HG02943 (cell line): ENCODE measurements at regions not wholly inside any gene's neighbourhood (a gene's known extent, or its start where the extent isn't known, plus 50 kb on each side); places are given as distances from the start of the nearest gene placed in this dataset.

Experiments
- ATAC-seq: cut with Tn5 transposase; IDR thresholded peaks from one replicate; pipeline ENCODE4 v1.9.1; 2021; ENCODE audit warnings: mild to moderate bottlenecking, low read depth, moderate library complexity; ENCODE audit not compliant: unreplicated experiment

GRCh38 chr2:198456418-198456817, 652.0 kb downstream of the PLCL1 start:
- ATAC-seq: no peak

DNA sequence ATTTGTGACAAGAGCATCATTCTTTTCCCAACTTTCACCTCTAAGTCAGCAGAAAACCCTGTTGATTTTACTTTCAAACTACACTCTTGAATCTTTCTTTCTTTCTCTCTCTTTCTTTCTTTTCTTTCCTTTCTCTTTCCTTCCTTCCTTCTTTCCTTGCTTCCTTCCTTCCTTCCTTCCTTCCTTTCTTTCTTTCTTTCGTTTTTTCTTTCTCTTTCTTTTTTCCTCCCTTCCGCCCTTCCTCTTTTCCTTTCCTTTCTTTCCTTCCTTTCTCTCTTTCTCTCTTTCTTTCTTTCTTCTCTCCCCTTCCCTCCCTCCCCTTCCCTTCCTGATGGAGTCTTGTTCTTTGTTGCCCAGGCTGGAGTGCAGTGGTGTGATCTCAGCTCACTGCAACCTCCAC, 649.5 kb downstream of the PLCL1 start:
- no peak for ATAC-seq

DNA sequence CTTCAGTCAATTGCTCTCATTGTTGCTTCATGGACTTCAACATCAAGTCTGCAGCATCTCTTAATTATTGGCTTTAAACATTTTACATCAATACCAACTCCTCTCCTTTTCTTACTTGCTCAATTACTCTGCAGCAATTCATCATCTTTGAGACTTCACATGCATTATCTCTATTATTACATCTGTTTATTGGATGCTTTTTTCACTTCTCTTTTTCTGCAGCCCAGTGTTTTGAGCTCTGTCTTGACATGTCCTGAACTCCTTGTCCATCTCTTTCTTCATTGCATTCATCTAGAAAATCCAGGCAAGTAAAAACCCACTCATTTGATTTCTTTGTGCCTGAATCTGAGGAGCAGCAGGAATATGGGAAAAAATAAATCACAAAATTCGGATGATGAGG, 647.9 kb downstream of the PLCL1 start:
- ATAC-seq: no peak

- ATAC-seq: no peak
Observed at GRCh38 chr2:198448789-198449188, 644.4 kb downstream of the PLCL1 start.

DNA sequence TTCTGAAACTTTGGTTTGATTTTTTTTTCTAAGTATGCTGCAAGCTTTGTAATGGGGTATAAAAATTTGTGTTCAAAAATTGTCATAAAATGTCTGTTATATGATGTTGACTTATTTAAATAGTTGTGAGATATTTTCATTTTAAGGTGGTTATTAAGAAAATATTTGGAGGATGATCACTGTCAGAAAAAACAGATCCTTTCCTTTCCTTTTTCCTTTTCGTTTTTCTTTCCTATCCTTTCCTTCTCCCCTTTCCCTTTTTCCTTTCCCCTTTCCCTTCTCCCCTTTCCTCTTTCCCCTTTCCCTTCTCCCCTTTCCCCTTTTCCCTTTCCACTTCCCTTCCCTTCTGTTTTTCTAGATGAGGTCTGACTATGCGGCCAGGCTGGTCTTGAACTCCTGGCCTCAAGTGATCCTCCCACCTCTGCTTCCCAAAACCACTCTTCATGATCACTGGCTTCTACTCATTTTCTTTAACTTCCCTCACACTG, 640.5 kb downstream of the PLCL1 start:
- no peak for ATAC-seq

DNA sequence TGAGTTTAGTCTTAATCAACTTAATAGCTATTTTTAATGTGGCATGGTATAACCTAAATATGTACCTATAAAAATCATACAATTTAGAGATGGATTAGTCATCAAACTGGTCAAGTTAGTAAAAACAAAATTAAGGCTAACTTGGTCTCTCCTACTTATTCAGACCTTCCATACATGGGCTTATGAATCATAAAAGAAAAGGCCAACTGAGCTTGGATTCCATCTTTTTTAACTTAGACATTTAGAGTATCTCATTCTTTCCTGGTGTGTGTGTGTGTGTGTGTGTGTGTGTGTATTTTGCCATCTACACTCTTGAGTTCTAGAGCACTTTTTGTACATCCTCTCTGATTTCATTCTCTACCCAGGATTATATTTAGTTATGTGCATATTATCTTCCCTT, 637.5 kb downstream of the PLCL1 start:
- no peak for ATAC-seq

DNA sequence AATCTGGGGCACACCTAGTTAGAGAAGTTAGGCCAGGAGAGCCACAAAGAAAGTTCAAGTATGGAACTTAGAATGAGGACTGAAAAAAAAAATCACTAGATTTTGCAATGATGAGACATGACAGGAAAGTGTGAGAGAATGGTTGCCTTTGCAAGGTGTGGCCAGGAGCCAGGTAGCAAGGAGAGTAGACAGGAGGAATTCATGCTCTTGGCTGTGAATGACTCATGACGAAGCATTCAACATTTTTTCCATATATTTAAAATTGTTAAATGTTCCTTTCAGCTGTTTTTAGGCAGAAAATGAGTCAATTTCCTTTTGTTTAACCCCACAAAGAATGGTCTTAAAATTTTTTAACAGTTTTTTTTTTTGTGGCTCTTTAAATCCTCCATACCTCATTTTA, 636.9 kb downstream of the PLCL1 start:
- ATAC-seq: no peak

GRCh38 chr2:198440833-198441232, 636.4 kb downstream of the PLCL1 start:
- no peak for ATAC-seq

- no peak for ATAC-seq
Observed at GRCh38 chr2:198438331-198438730, 633.9 kb downstream of the PLCL1 start.

GRCh38 chr2:198424112-198424511, 619.7 kb downstream of the PLCL1 start:
- no peak for ATAC-seq

- no peak for ATAC-seq
Observed at GRCh38 chr2:198417836-198418235, 613.4 kb downstream of the PLCL1 start.

DNA sequence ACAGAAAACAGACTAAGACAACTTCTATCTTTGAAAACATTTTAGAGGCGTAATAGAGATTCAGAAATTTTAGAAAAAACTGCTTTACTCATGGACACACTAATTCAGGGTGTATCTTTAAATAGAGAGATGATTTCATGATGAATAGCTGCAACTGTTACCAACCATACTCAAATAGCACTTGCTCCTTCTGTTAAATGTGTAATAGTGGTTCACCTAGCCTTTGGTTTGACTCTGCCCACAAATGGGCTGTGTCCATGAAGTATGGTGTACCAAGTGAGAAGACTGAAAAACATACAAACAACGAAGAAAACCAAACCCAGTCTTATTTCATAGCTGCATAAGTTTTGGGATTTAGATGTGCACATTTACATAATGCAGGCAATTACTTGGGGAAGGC, 610.6 kb downstream of the PLCL1 start:
- ATAC-seq: no peak

- ATAC-seq: no peak
Observed at GRCh38 chr2:198411936-198412335, 607.5 kb downstream of the PLCL1 start.

GRCh38 chr2:198408171-198408570, 603.8 kb downstream of the PLCL1 start:
- no peak for ATAC-seq

- no peak for ATAC-seq
Observed at GRCh38 chr2:198405311-198405710, 600.9 kb downstream of the PLCL1 start.

GRCh38 chr2:198401644-198402043, 597.3 kb downstream of the PLCL1 start:
- no peak for ATAC-seq

- ATAC-seq: no peak
Observed at GRCh38 chr2:198400999-198401398, 596.6 kb downstream of the PLCL1 start.

- no peak for ATAC-seq
Observed at GRCh38 chr2:198394208-198394607, 589.8 kb downstream of the PLCL1 start.

- no peak for ATAC-seq
Observed at GRCh38 chr2:198390670-198391069, 586.3 kb downstream of the PLCL1 start.

- ATAC-seq: no peak
Observed at GRCh38 chr2:198387677-198388076, 583.3 kb downstream of the PLCL1 start.

- no peak for ATAC-seq
Observed at GRCh38 chr2:198385856-198386255, 581.5 kb downstream of the PLCL1 start.

DNA sequence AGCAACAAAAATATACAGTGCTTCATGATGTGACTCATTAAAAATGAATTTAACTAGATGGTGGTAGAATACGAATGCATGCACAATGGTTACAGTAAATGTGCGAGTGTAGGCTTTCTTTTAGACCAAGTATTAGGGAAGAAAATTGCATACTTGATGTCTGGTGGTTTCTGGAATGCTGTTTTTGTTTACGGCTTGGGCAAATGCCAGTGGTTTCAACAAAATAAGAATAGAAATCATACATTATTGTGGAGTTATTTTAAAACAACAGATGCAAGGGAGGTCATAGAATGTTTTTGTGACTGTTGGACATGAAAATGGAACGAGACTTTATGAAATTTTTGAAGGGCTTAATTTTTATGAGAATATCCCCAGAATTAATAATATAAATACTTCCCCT, 580.9 kb downstream of the PLCL1 start:
- no peak for ATAC-seq

DNA sequence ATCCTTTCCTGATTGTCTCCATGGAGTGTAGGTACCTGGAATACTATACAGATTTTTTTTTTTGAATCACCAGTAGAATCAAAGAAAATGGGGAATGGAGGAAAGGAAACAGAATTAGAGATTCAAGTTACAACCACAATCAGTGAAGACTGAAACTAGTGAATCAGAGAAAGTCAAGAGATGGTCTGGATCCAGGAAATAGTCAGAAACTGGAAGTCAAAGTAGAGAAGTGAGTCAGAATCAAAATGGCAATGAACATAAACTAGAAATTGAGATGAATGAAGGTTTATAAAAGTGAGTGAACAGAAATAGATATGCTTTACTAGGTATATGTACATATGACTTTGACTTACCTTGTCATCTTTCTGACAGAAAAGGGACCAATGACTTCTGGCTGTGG, 579.0 kb downstream of the PLCL1 start:
- ATAC-seq: no peak
